ENCODE measurements at regions not wholly inside any gene's neighbourhood (a gene's known extent, or its start where the extent isn't known, plus 50 kb on each side); places are given as distances from the start of the nearest gene placed in this dataset.

DNA sequence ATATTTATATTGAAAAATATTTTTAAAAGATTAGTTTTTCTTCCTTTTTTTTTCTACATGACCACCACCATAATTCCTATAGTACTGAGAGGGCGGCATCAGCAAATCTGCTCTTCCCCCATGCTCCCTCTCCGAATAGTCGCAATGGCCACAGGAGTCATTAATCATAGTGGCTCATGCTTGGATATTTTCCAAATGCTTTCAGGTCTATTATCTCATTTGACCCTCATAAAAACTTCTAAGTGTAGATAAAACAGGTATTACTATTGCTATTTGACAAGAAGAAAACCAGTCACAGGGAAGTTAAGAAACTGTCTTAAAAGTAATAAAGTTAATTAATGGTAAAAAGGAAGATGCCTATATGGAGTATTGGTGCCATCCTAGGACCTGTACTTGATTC is 440.7 kb downstream of the CMPK2 start:
- no peak for DNase-seq

DNA sequence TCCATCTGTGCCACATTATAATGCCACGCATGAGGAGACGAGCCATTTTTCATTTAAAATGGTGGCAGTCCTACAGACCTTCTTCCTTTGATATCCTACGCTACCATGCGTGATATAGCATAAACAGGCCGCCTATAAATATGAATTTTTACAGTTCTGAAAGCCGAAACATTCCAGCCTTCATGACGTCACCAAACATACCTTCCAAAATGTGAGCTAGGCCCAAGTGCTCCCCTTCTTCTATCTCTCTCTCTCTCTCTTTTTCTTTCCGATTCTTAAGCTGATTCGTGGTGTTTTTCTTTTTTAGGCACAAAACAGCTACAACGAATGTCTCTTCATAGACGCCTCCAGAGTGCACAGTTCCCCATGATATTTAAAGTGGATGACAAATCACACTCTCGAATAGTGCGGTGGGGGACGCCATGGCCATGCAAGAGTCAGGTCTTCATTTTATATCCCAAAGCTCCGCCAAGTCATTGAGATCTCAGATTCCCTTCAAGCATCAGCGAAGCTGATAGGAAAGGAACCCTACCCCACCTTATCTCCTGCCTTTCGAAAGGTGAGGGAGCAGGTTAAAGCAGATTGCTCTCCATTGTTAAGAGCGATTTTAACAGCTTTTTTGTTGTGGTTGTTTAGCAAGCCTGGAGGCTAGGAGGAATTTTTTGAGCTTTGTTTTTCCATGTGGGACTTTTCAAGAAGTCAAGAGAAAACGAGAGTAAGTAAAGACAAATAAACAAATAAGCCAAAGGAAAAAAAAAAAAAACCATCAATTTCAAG is 436.3 kb downstream of the CMPK2 start:
- no peak for DNase-seq

DNA sequence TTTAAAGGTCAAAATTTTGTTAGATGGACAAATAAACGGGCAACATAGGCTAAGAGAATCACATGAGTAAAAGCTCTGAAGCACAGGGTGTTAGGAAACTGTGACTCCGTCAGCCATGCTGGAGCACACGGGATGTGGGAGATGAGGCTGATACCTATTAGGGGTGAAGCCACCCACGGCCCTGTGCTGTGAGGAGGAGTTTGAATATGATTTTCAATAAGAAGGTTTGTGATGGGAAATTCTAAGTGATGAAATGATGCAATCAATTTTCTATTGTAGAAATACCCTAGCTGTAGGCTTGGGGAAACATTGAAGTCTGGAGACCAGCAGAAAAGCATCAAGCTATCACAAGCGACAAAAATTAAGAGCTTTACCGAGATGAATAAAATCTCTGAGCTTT is 431.3 kb downstream of the CMPK2 start:
- no peak for DNase-seq

GRCh38 chr2:6441800-6442199 is 423.9 kb downstream of the CMPK2 start:
- DNase-seq = no peak

DNA sequence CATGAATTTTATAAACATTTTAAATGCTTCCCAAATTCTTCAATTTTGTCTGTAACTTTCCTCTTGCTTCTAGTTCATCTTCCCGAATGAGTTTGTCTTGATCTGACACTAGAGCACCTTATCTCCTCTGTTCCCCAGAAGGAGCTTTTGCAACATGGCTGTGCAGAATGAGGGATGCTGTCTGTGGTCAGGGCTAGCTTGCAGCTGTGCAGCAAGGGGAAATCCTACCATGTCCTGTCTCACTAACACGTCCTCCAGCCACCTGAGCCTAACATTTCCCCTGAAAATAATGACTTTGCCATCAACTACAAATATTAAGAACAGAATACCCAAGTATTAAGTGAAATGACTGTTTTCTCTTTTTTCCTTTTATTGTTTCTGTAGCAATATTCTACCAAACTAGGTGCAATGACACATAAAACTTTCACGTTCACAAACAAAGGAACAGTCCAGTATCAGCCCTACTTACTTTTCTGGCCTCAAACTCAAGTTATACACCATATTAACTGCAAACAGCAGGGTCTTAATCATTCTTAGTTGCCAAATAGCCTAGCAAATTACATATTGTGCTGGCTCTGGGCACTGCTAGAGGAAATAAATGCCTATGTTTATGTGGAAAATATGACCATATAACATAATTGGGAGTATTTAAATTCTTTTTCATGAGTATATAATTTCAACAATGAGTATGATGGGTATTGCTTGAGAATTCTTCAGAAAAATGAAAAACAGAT is 423.3 kb downstream of the CMPK2 start:
- no peak for DNase-seq

DNA sequence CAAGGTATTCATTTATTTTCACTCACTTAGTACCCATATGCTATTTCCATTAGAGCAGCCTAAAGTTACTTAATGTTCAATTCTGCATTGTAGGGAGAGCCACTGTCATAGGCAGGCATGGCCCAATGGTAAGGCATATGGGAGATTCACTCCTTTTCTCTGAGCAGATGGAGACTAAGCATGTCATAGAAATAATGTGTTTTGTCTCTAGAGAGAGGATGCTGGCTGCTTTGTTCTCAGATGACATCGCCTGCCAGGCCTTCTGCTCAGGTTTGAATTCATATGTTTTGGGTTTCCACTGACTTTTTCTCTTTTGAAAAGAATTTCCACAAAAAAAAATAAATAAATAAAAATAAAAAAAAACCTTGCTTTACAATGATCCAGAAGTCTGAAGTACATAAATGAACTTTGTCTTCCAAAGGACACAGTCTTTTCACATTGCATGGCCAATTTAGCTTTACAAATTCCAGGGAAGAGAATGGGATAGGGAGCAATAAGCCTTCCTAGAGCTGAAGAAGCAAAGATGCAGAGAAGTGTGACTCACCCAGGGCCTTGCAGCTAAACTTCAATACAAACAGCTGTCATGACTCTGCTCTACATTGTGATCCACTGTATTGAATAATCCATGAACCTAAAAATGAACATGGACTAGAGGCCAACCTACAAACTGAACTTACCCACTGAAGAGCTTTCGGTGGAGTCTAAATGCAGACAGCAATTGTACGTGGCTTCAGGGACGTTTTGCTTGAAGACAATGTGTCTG is 422.5 kb downstream of the CMPK2 start:
- DNase-seq = no peak

DNA sequence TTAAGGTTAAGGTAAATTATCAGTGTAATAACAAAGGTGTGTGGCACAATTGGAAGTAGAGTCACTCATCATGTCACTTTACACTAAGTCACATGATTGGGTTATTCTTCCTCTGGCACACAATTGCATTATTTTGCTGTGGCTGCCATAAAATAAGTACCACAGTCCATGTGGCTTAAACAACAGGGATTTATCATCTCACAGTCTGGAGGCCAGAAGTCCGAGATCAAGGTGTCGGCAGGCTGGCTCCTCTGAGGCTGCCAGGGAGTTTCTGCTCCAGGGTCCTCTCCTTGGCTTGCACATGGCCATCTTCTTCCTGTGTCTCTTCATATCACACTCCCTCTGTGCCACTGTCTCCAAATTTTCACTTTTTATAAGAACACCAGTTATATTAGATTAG is 421.2 kb downstream of the CMPK2 start:
- DNase-seq = no peak

DNA sequence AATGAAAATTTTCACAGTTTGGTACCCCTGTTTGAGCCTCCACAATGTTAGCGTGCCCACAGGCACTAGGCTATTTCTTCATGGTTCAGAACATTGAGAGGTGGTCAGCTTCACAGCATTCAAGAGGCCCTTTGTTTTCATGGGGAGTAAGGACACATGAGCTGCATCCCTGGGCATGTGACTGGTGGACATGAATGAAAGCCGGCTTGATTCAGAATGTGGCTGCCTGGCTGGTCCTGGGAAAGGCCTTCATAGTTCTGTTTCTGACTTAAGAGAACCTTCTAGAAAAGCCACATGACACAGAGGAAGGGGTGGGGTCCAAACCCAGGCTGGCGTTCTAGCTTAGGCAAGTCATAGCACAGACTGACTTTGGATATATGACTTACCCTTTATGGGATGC is 420.6 kb downstream of the CMPK2 start:
- DNase-seq = no peak

DNA sequence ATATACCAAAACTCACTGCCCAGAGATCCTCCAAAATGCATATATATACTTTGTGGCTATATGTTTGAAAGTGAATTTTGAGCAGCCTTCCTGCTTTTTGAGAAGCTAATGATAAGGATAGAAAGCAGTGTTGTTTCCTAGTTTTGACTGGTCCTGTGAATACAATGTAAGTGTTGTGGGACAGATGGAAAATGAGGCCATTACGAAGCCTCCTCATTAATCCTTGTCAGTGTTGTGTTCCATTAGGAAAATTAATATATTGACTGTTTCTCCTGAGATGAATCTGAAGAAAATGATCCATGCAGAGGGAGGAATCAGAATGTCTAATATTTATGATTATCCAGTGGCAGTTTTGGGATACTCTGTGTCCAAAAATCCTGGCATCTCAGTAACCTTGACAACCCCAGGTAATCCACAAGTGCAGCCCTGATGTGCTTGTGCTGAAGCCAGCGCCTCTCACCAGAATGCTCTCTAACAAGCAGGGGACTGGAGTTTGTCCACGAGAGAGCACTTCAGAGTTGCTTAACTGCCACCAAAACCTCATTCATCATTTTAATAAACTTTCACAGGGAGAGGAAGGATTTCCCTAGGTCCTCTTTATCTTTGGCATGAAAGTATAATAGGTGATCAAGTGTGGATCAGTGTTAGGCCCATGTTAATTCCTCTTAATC is 418.6 kb downstream of the CMPK2 start:
- no peak for DNase-seq

GRCh38 chr2:6448893-6449292 is 416.8 kb downstream of the CMPK2 start:
- DNase-seq = no peak

- no peak for DNase-seq
These were observed 416.4 kb downstream of the CMPK2 start for GRCh38 chr2:6449343-6449742.

DNA sequence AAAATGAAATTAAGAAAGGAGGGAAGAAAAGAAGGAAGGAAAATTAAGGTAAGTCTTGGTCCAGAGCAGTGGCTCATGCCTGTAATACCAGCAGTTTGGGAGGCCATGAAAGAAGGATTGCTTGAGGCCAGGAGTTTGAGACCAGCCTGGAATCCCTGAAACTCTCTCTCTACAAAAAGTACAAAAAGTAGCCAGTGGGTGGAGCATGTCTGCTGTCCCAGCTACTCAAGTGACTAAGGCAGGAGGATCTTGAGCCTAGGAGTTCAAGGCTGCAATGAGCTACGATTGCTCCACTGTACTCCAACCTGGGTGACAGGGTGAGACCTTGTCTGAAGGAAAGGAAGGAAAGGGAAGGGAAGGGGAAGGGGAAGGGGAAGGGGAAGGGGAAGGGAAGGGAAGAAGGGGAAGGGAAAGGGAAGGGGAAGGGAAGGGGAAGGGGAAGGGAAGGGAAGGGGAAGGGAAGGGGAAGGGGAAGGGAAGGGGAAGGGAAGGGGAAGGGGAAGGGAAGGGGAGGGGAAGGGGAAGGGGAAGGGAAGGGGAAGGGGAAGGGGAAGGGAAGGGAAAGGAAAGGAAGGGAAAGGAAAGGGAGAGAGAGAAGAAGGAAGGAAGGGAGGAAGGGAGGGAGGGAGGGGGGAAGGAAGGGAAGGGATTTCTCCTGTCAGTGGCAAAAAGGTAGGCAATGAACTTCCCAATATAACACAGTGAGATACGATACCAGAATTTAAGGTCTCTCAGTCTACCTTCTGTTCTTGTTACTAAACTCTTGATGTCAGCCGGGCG is 412.8 kb downstream of the CMPK2 start:
- no peak for DNase-seq

GRCh38 chr2:6454286-6454990 is 411.3 kb downstream of the CMPK2 start:
- DNase-seq = no peak

DNA sequence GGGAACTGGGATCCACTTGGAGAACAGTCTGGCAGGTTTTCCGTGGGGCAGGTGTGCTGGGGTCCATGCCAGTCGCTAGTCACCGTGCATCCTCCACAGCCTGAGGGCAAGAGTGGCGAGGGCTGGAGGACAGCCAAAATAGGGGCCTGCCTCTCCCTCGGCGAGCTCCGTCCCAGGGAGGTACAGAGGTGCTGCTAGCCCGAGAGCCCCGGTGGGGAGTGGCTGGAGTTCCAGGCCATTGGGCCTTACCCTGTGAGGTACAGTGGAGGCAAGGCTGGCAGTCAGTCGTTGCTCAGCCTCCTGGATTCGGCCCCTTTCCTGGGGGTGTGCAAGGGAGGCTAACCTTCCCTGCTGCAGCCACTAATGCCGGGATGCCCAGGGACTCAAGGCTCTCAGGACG is 406.6 kb downstream of the CMPK2 start:
- no peak for DNase-seq

DNA sequence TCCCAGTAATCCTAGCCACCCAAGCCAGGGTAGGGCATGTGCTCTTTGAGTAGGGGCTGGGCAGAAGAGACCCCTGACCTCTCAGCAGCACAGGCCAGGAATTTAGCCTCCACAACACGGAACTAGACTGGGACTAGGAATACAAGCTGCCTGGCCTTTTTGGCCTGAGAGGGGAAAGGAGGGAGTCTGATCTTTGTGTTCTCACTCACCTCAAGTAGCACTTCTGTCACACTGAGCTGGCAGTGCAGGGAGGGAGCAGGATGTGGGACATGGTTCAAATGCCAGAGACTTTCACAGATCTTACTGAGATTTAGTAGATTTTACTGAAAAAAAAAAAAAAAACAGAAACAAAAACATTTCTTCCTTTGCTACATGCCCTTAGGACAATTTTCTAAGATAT is 395.2 kb downstream of the CMPK2 start:
- DNase-seq = no peak

GRCh38 chr2:6471419-6471818 is 394.3 kb downstream of the CMPK2 start:
- no peak for DNase-seq

DNA sequence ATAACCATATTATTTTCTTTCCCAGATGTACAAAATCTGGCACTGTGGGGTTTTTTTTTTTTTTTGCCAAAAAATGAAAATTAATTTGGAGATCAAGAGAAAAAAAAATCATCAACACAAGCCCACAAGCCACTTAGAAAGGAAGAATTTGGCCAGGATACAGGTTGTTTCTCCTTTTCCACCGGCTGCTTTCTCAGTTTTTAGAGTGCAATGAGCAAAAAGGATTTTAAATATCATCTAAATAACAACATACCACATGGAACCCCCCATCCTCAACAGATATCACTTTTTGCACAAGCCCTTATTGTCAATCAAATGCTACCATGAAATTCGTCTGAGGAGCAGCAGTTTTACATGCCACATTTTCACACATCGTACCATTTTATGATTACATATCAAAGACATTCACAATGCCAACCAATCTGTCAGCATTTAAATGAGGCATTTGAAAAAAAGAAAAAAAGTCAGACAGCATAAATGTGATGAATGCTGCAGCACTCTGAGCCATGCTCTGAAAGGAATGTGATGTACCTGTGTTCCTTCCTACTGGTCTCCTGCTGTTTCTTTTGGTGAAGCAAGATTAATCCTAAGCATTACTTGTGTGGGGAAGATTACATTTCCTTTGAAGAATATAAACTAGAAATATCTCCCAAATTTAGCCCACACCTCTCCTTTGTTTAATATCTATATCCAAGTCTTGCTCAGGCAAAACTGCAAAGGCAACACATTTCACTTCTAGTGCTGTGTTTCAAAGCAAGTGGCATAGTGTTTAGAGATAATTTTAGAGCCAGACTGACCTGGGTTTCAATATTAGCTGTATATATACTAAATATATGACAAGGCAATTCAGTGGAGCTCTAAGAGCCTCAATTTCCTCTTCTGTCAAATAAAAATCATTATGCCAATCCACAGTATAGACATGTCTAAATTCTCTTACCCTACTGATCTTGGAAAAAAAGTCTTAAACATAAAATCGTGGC is 391.3 kb downstream of the CMPK2 start:
- no peak for DNase-seq

DNA sequence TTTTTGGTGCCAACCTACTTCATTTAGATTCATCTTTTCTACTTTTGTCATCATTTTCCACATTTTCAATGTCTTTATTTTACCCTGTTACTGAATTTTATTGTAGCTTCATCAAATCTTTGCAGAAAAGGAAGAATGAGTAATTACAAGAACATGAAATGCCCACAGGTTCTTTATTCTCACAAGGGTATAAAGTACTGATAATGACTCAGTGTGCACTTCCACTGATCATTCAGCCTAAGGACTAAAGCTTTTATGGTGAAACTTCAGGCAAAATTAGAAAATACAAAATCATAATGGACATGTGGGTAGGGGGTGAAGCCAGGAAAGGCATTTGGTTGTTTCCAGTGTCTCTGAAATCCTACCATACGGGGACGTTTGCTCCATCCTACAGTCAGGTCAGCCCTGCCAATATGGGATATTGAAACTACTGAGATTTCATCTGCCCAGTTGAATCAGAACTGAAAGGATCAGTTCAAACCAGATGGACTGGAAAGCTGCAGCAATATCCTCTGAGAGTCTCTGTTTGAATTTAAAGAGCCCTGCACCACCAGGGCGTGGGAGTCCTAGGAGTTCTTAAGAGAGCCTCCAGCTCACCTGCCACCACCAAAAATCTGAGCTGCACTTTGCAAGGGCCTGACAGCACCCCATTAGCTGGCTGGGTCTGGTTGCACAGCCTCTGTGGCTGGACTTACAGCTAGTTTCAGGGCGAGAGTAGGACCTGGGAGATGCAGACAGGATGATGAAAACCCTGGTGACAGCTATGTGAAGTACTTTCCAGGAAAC is 390.4 kb downstream of the CMPK2 start:
- no peak for DNase-seq

DNA sequence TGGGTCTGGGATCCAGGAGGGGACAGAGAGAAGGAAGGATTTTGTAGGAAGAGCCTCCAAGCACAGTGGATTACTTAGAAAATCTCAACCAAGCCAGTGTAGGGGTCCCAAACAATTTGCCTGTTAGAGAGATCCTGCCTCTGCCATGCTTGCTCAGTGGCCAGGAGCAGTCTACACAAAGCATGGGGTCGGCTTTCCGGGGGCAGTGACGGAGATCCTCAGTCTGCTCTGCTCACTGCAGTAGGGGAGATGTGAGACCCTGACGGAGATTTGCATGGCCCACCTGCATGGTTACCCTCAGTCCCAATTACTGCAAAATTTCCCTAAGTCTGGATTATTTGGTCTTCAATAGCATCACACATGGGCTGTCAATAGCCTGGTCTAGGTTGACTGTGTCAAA is 385.2 kb downstream of the CMPK2 start:
- no peak for DNase-seq

DNA sequence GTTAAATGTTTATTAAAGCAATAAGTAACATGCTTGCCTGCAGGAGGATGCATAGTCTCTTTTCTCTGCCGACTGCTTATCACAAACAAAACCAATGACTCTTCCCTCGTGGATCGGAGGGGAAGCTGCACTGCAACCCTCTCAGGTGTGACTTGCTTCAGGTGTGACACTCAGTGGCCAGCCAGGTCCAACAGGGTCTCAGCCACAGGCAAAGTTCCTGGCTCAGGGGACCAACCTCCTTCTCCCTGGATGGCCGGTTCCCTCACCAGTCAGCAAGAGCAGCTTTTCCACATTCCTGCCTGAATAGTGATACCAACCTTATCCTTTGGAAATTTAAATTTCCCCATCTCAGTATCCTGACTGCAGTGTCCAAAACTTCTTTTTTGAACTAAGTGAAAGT is 383.5 kb downstream of the CMPK2 start:
- no peak for DNase-seq
